Activated CD8-positive, alpha-beta T cell treated with anti-CD3 and anti-CD28 coated beads, Interleukin-2, amount 10 ng/mL, durations not matched to agents 7 days and 5 days (primary cell): ENCODE measurements at regions not wholly inside any gene's neighbourhood (a gene's known extent, or its start where the extent isn't known, plus 50 kb on each side); places are given as distances from the start of the nearest gene placed in this dataset.

ENCODE experiments used
- ATAC-seq: fragments of 150-1000 bp; cut with Tn5 transposase; one replicate; pipeline ENCODE4 v1.10.0; 2021; ENCODE audit warnings: moderate library complexity
- CTCF ChIA-PET: fragments of 350-600 bp; sonication (Branson Sonifier 250); formaldehyde crosslinking; loops from one replicate; lab custom pipeline; 2021; ENCODE audit warnings: antibody characterized with exemption; lab: Charles Lee
- POLR2A ChIA-PET: fragments of 350-600 bp; sonication (Branson Sonifier 250); formaldehyde crosslinking; loops from one replicate; lab custom pipeline; 2021; ENCODE audit warnings: antibody characterized with exemption; lab: Charles Lee
- DNase-seq: peaks from one replicate; pipeline ENCODE4 v3.0.0-alpha.2; 2020
- H3K27ac Mint-ChIP-seq: one replicate; pipeline ENCODE4 v1.8.0; 2021; ENCODE audit warnings: mild to moderate bottlenecking, mixed read lengths
- H3K27me3 Mint-ChIP-seq: one replicate; pipeline ENCODE4 v1.8.0; 2021; ENCODE audit warnings: low read depth, mixed read lengths
- H3K36me3 Mint-ChIP-seq: one replicate; pipeline ENCODE4 v1.8.0; 2021; ENCODE audit warnings: low read depth, mixed read lengths
- H3K4me1 Mint-ChIP-seq: one replicate; pipeline ENCODE4 v1.8.0; 2021; ENCODE audit warnings: low read depth, mixed read lengths
- H3K4me3 Mint-ChIP-seq: one replicate; pipeline ENCODE4 v1.8.0; 2021; ENCODE audit warnings: mild to moderate bottlenecking, mixed read lengths
- H3K9me3 Mint-ChIP-seq: one replicate; pipeline ENCODE4 v1.8.0; 2022; ENCODE audit warnings: mixed read lengths; ENCODE audit not compliant: insufficient read depth

- Mint-ChIP-seq H3K9me3 (no peaks in the 10 kb centered on the region), H3K4me3 (no peak overlapping the region), H3K27me3 (no peaks in the 10 kb centered on the region), H3K36me3 (no peaks in the 10 kb centered on the region), H3K4me1 (no peaks in the 10 kb centered on the region), H3K27ac (no peak overlapping the region)
- POLR2A ChIA-PET = no interaction called here
- ATAC-seq (no peak), DNase-seq (no peak)
- CTCF ChIA-PET = no interaction called here
Observed at GRCh38 chr16:14369734-14370598, 260.1 kb downstream of the PARN start.

GRCh38 chr16:14368399-14368798 is 261.7 kb downstream of the PARN start:
- DNase-seq = no peak
- H3K27me3 Mint-ChIP-seq = no peaks in the 10 kb centered on the region
- no peak overlapping the region for H3K27ac Mint-ChIP-seq
- H3K4me1 Mint-ChIP-seq = no peaks in the 10 kb centered on the region
- H3K4me3 Mint-ChIP-seq = no peak overlapping the region
- no peaks in the 10 kb centered on the region for H3K9me3 Mint-ChIP-seq
- H3K36me3 Mint-ChIP-seq = no peaks in the 10 kb centered on the region
- ChIA-PET CTCF (no interaction called here), POLR2A (no interaction called here)
- no peak for ATAC-seq

- H3K36me3 Mint-ChIP-seq = no peaks in the 10 kb centered on the region
- no peaks in the 10 kb centered on the region for H3K4me1 Mint-ChIP-seq
- CTCF ChIA-PET = no interaction called here
- H3K4me3 Mint-ChIP-seq = no peak overlapping the region
- DNase-seq (no peak), ATAC-seq (no peak)
- no peak overlapping the region for H3K27ac Mint-ChIP-seq
- H3K9me3 Mint-ChIP-seq = no peaks in the 10 kb centered on the region
- POLR2A ChIA-PET = no interaction called here
- H3K27me3 Mint-ChIP-seq = no peaks in the 10 kb centered on the region
Observed at GRCh38 chr16:14366974-14367707, 262.9 kb downstream of the PARN start.

- Mint-ChIP-seq H3K4me1 (no peaks in the 10 kb centered on the region), H3K4me3 (no peak overlapping the region), H3K27me3 (no peaks in the 10 kb centered on the region), H3K36me3 (no peaks in the 10 kb centered on the region), H3K27ac (no peak overlapping the region), H3K9me3 (no peaks in the 10 kb centered on the region)
- ATAC-seq (no peak), DNase-seq (no peak)
- CTCF ChIA-PET = no interaction called here
- POLR2A ChIA-PET = no interaction called here
Observed at GRCh38 chr16:14366447-14366846, 263.6 kb downstream of the PARN start.

GRCh38 chr16:14365200-14365851 is 264.7 kb downstream of the PARN start:
- Mint-ChIP-seq H3K4me3 (no peak overlapping the region), H3K27ac (no peak overlapping the region), H3K4me1 (no peaks in the 10 kb centered on the region), H3K27me3 (no peaks in the 10 kb centered on the region), H3K9me3 (no peaks in the 10 kb centered on the region), H3K36me3 (no peaks in the 10 kb centered on the region)
- ATAC-seq (no peak), DNase-seq (no peak)
- POLR2A ChIA-PET = no interaction called here
- CTCF ChIA-PET = no interaction called here

GRCh38 chr16:14364386-14365199 is 265.5 kb downstream of the PARN start:
- ATAC-seq = no peak
- Mint-ChIP-seq H3K4me1 (no peaks in the 10 kb centered on the region), H3K4me3 (no peak overlapping the region), H3K9me3 (no peaks in the 10 kb centered on the region), H3K27ac (no peak overlapping the region), H3K27me3 (no peaks in the 10 kb centered on the region), H3K36me3 (no peaks in the 10 kb centered on the region)
- DNase-seq = no peak
- POLR2A ChIA-PET = no interaction called here
- CTCF ChIA-PET = no interaction called here

GRCh38 chr16:14364112-14364385 is 266.0 kb downstream of the PARN start:
- CTCF ChIA-PET = no interaction called here
- POLR2A ChIA-PET = no interaction called here
- no peak overlapping the region for H3K27ac Mint-ChIP-seq
- H3K36me3 Mint-ChIP-seq = no peaks in the 10 kb centered on the region
- H3K9me3 Mint-ChIP-seq = no peaks in the 10 kb centered on the region
- H3K4me1 Mint-ChIP-seq = no peaks in the 10 kb centered on the region
- peaks cover 1% of the 10 kb centered on the region for H3K27me3 Mint-ChIP-seq
- ATAC-seq (no peak), DNase-seq (no peak)
- H3K4me3 Mint-ChIP-seq = no peak overlapping the region

- H3K36me3 Mint-ChIP-seq = no peaks in the 10 kb centered on the region
- ChIA-PET POLR2A (interaction anchor here (0.6 kb wide), 1 partner anchor 140 kb away, joined by 3 read pairs; no protein-coding TSS in a partner anchor), CTCF (no interaction called here)
- H3K4me3 Mint-ChIP-seq = no peak overlapping the region
- DNase-seq (no peak), ATAC-seq (no peak)
- H3K9me3 Mint-ChIP-seq = no peaks in the 10 kb centered on the region
- H3K27ac Mint-ChIP-seq = no peak overlapping the region
- H3K4me1 Mint-ChIP-seq = no peaks in the 10 kb centered on the region
- peaks cover 4% of the 10 kb centered on the region for H3K27me3 Mint-ChIP-seq
Observed at GRCh38 chr16:14362774-14363371, 267.2 kb downstream of the PARN start.

- ChIA-PET POLR2A (interaction anchor here (0.9 kb wide), 1 partner anchor 372 kb away, joined by 3 read pairs; no protein-coding TSS in a partner anchor), CTCF (no interaction called here)
- no peak for DNase-seq
- no peaks in the 10 kb centered on the region for H3K4me1 Mint-ChIP-seq
- H3K27ac Mint-ChIP-seq = no peak overlapping the region
- H3K27me3 Mint-ChIP-seq = peaks cover 4% of the 10 kb centered on the region
- no peaks in the 10 kb centered on the region for H3K9me3 Mint-ChIP-seq
- no peak for ATAC-seq
- H3K4me3 Mint-ChIP-seq = no peak overlapping the region
- H3K36me3 Mint-ChIP-seq = no peaks in the 10 kb centered on the region
Observed at GRCh38 chr16:14360326-14361037, 269.6 kb downstream of the PARN start.

- Mint-ChIP-seq H3K27ac (no peak overlapping the region), H3K4me3 (no peak overlapping the region)
- POLR2A ChIA-PET = no interaction called here
Observed at GRCh38 chr16:14358697-14359305, 271.3 kb downstream of the PARN start.

More at GRCh38 chr16:14358697-14359305, 271.3 kb downstream of the PARN start:
- CTCF ChIA-PET = no interaction called here
- no peak for DNase-seq
- peaks cover 4% of the 10 kb centered on the region for H3K27me3 Mint-ChIP-seq
- no peak for ATAC-seq
- no peaks in the 10 kb centered on the region for H3K9me3 Mint-ChIP-seq
- H3K36me3 Mint-ChIP-seq = no peaks in the 10 kb centered on the region
- H3K4me1 Mint-ChIP-seq = peaks cover 7% of the 10 kb centered on the region
